ENCODE measurements at regions not wholly inside any gene's neighbourhood (a gene's known extent, or its start where the extent isn't known, plus 50 kb on each side); places are given as distances from the start of the nearest gene placed in this dataset.

GRCh38 chr5:93909356-93909755, 168.0 kb upstream of the POU5F2 start:
- WGBS (ENCODE audit: extremely low coverage, insufficient read length, low lambda C conversion rate) = no CpG with 5 or more reads among the region's 1 CpG

More at GRCh38 chr5:93909356-93909755, 168.0 kb upstream of the POU5F2 start:
- no peak overlapping the region for H2AFZ ChIP-seq (ENCODE audit: low read length)
- no peak overlapping the region for H3K56ac ChIP-seq (ENCODE audit: insufficient read length, low read depth, low read length)
- H3K23me2 ChIP-seq (ENCODE audit: insufficient read length, low read depth, low read length, poor library complexity, severe bottlenecking) = no peaks in the 10 kb centered on the region
- no peak overlapping the region for H2BK20ac ChIP-seq (ENCODE audit: low read depth, low read length, poor library complexity, severe bottlenecking)
- no peaks in the 10 kb centered on the region for H3K36me3 Mint-ChIP-seq (ENCODE audit: insufficient read depth in 1 of 3, low read depth in 3 of 3)
- H3K18ac ChIP-seq (ENCODE audit: insufficient read length, low read depth, low read length) = no peak overlapping the region
- H2BK120ac ChIP-seq (ENCODE audit: low read depth, low read length, poor library complexity, severe bottlenecking) = no peak overlapping the region
- no peak overlapping the region for H4K8ac ChIP-seq (replicated peaks; ENCODE audit: insufficient read length, low read depth, low read length)
- no peaks in the 10 kb centered on the region for H3K27me3 Mint-ChIP-seq (ENCODE audit: low read depth)
- no peak overlapping the region for H3K4me2 ChIP-seq (ENCODE audit: insufficient read depth, insufficient read length, low read length)
- H3K79me1 ChIP-seq (ENCODE audit: insufficient read depth, low read depth, low read length, poor library complexity, severe bottlenecking) = no peaks in the 10 kb centered on the region
- H2BK5ac ChIP-seq (ENCODE audit: insufficient read length, low read length) = no peak overlapping the region
- no peaks in the 10 kb centered on the region for H3K4me1 Mint-ChIP-seq
- no peak overlapping the region for H2BK15ac ChIP-seq (ENCODE audit: low read depth, low read length)
- no peak overlapping the region for H2AK5ac ChIP-seq (ENCODE audit: insufficient read length, low read length)
- no peak overlapping the region for H4K5ac ChIP-seq (ENCODE audit: insufficient read length, low read depth, low read length)
- no peak overlapping the region for H3K27ac Mint-ChIP-seq
- H3K9ac ChIP-seq (ENCODE audit: extremely low read depth, insufficient read length, low read length) = no peak overlapping the region
- no peaks in the 10 kb centered on the region for H3K79me2 ChIP-seq (ENCODE audit: insufficient read depth, low read length)
- H3K27ac ChIP-seq (ENCODE audit: insufficient read length, low read depth, low read length) = no peak overlapping the region
- H3T11ph ChIP-seq (ENCODE audit: low read length) = no peak overlapping the region
- H2BK12ac ChIP-seq (ENCODE audit: insufficient read length, low read depth, low read length) = no peak overlapping the region
- no peak overlapping the region for H3K4me3 Mint-ChIP-seq
- DNase-seq = no peak
- H3K9me3 ChIP-seq (ENCODE audit: control insufficient read depth, low read depth, low read length) = no peaks in the 10 kb centered on the region
- no peaks in the 10 kb centered on the region for H3K27me3 ChIP-seq (ENCODE audit: insufficient read depth, low read length)
- TF ChIP-seq CTCF (conservative IDR thresholded peaks at IDR 0.05) = no peak
- no peaks in the 10 kb centered on the region for H3K9me3 Mint-ChIP-seq
- no peaks in the 10 kb centered on the region for H3K4me1 ChIP-seq (ENCODE audit: insufficient read depth, low read length)
- H3K23ac ChIP-seq (ENCODE audit: insufficient read length, low read depth, low read length) = no peak overlapping the region
- no peak overlapping the region for H4K91ac ChIP-seq (ENCODE audit: insufficient read length, low read depth, low read length)
- no peaks in the 10 kb centered on the region for H4K20me1 ChIP-seq (ENCODE audit: control insufficient read depth, insufficient read depth, insufficient read length)
- H3K14ac ChIP-seq (ENCODE audit: insufficient read depth, low read length) = no peak overlapping the region
- no peak overlapping the region for H3K4ac ChIP-seq (ENCODE audit: low read depth, low read length)

All from H9 (cell line).